NCI-H2029 treated with DMSO at 0.1 percent for 48 hours (cell line): ENCODE measurements at regions not wholly inside any gene's neighbourhood (a gene's known extent, or its start where the extent isn't known, plus 50 kb on each side); places are given as distances from the start of the nearest gene placed in this dataset.

Experiments
- DNase-seq: peaks from one replicate; lab custom pipeline; 2025; lab: John Stamatoyannopoulos, UW

GRCh38 chr5:72619251-72619650 is 112.0 kb upstream of the ZNF366 start:
- DNase-seq: no peak

- no peak for DNase-seq
Observed at GRCh38 chr5:72618708-72619107, 111.5 kb upstream of the ZNF366 start.

- no peak for DNase-seq
Observed at GRCh38 chr5:72615061-72615460, 107.9 kb upstream of the ZNF366 start.

- DNase-seq: no peak
Observed at GRCh38 chr5:72613515-72613914, 106.3 kb upstream of the ZNF366 start.

- DNase-seq: no peak
Observed at GRCh38 chr5:72612810-72613209, 105.6 kb upstream of the ZNF366 start.

- DNase-seq: peak; percentile 47
Observed at GRCh38 chr5:72611118-72611730, 104.0 kb upstream of the ZNF366 start.

GRCh38 chr5:72608926-72609325 is 101.7 kb upstream of the ZNF366 start:
- DNase-seq: no peak

- no peak for DNase-seq
Observed at GRCh38 chr5:72608297-72608696, 101.1 kb upstream of the ZNF366 start.

- no peak for DNase-seq
Observed at GRCh38 chr5:72607381-72607780, 100.2 kb upstream of the ZNF366 start.

- DNase-seq: no peak
Observed at GRCh38 chr5:72606525-72606924, 99.3 kb upstream of the ZNF366 start.

GRCh38 chr5:72605632-72606031 is 98.4 kb upstream of the ZNF366 start:
- DNase-seq: no peak

- no peak for DNase-seq
Observed at GRCh38 chr5:72604798-72605154, 97.6 kb upstream of the ZNF366 start.

- DNase-seq: no peak
Observed at GRCh38 chr5:72604111-72604797, 97.0 kb upstream of the ZNF366 start.

GRCh38 chr5:72602696-72603685 is 95.8 kb upstream of the ZNF366 start:
- no peak for DNase-seq

GRCh38 chr5:72601861-72602260 is 94.7 kb upstream of the ZNF366 start:
- DNase-seq: no peak

GRCh38 chr5:72600391-72600981 is 93.3 kb upstream of the ZNF366 start:
- DNase-seq: no peak

GRCh38 chr5:72599519-72600370 is 92.5 kb upstream of the ZNF366 start:
- no peak for DNase-seq

- no peak for DNase-seq
Observed at GRCh38 chr5:72599065-72599433, 91.8 kb upstream of the ZNF366 start.

GRCh38 chr5:72598401-72599064 is 91.3 kb upstream of the ZNF366 start:
- DNase-seq: no peak

GRCh38 chr5:72597456-72597948 is 90.3 kb upstream of the ZNF366 start:
- DNase-seq: no peak

- DNase-seq: no peak
Observed at GRCh38 chr5:72596956-72597355, 89.7 kb upstream of the ZNF366 start.
